ENCODE measurements at regions not wholly inside any gene's neighbourhood (a gene's known extent, or its start where the extent isn't known, plus 50 kb on each side); places are given as distances from the start of the nearest gene placed in this dataset.

DNA sequence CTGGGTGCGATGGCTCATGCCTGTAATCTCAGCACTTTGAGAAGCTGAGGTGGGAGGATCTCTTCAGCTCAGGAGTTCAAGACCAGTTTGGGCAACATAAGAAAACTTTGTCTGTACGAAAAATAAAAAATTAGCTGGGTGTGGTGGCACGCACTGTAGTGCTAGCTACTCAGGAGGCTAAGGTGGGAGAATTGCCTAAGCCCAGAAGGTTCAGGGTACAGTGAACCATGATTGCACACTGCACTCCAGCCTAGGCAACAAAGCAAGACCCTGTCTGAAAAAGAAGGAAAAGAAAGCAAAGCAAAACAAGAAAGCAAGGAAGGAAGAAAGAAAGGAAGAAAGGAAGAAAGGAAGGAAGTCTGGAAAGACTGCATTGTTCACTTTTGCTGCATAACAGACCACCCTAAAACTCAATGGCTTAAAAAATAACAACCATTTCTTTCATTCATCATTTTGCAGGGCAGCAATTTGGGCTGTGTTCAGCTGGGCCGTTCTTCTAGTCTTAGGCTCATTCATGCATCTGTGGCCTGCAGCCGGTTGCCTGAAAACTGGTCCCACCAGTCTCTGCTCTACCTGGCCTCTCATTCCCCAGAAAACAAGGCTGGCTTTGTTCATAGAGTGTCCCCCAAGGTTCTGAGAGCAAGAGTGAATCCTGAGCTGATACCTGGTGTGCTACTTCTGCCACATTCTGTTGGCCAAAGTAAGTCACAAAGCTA, 82.4 kb upstream of the MIER3 start:
- H3K9ac ChIP-seq (ENCODE audit: low read length in 3 of 3) = no peak overlapping the region
- no peaks in the 10 kb centered on the region for H3K4me1 ChIP-seq (ENCODE audit: control insufficient read depth in 2 of 3, insufficient read depth in 2 of 3, low read depth in 1 of 3, low read length in 3 of 3)
- DNase-seq = no peak
- no peaks in the 10 kb centered on the region for H3K36me3 ChIP-seq (ENCODE audit: control insufficient read depth in 2 of 3, insufficient read depth in 3 of 3, low read length in 3 of 3)
- no peak overlapping the region for H3K27ac ChIP-seq (ENCODE audit: low read depth in 2 of 2, low read length in 2 of 2)
- no peaks in the 10 kb centered on the region for H3K9me3 ChIP-seq (ENCODE audit: control insufficient read depth in 2 of 3, insufficient read depth in 1 of 3, low read length in 3 of 3)
- TF ChIP-seq CTCF (IDR thresholded peaks at IDR 0.05; ENCODE audit: borderline replicate concordance, extremely low read depth, insufficient read depth) = no peak
- no peak for FAIRE-seq
- no peak overlapping the region for H3K4me3 ChIP-seq (ENCODE audit: low read length in 3 of 3)
- no peaks in the 10 kb centered on the region for H3K27me3 ChIP-seq (ENCODE audit: control insufficient read depth, insufficient read depth, low read length)
- intact Hi-C loops (cut with DNase I) = no loop called here

GRCh38 chr5:57035955-57036354, 84.0 kb upstream of the MIER3 start:
- FAIRE-seq (no peak), DNase-seq (no peak)
- H3K27me3 ChIP-seq (ENCODE audit: control insufficient read depth, insufficient read depth, low read length) = no peaks in the 10 kb centered on the region
- no peaks in the 10 kb centered on the region for H3K36me3 ChIP-seq (ENCODE audit: control insufficient read depth in 2 of 3, insufficient read depth in 3 of 3, low read length in 3 of 3)
- H3K9me3 ChIP-seq (ENCODE audit: control insufficient read depth in 2 of 3, insufficient read depth in 1 of 3, low read length in 3 of 3) = no peaks in the 10 kb centered on the region
- intact Hi-C loops (cut with DNase I) = no loop called here
- H3K27ac ChIP-seq (ENCODE audit: low read depth in 2 of 2, low read length in 2 of 2) = no peak overlapping the region
- no peak for TF ChIP-seq CTCF (IDR thresholded peaks at IDR 0.05; ENCODE audit: borderline replicate concordance, extremely low read depth, insufficient read depth)
- H3K4me3 ChIP-seq (ENCODE audit: low read length in 3 of 3) = no peak overlapping the region
- H3K9ac ChIP-seq (ENCODE audit: low read length in 3 of 3) = no peak overlapping the region
- no peaks in the 10 kb centered on the region for H3K4me1 ChIP-seq (ENCODE audit: control insufficient read depth in 2 of 3, insufficient read depth in 2 of 3, low read depth in 1 of 3, low read length in 3 of 3)

DNA sequence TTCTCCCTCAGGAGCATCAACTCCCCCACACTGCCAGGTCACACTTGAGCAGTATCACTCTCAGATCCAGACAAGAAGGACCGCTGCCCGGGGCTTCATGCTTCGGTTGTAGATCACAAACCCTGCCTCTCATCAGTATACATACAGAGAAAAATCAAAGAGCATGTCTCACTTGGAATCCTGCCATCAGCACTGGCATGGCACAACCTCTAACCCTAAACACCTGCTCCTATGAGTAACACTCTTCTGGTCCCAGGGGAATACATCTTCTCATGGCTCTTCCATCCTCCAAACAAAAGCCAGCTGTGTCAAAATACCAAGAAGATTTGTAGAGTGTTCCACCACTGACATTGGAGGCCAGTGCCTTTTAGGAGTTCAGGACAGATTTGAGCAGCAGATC, 84.8 kb upstream of the MIER3 start:
- Histone ChIP-seq H3K36me3 (ENCODE audit: control insufficient read depth in 2 of 3, insufficient read depth in 3 of 3, low read length in 3 of 3) (no peaks in the 10 kb centered on the region), H3K9ac (ENCODE audit: low read length in 3 of 3) (no peak overlapping the region), H3K4me3 (ENCODE audit: low read length in 3 of 3) (no peak overlapping the region), H3K9me3 (ENCODE audit: control insufficient read depth in 2 of 3, insufficient read depth in 1 of 3, low read length in 3 of 3) (no peaks in the 10 kb centered on the region), H3K27ac (ENCODE audit: low read depth in 2 of 2, low read length in 2 of 2) (no peak overlapping the region), H3K27me3 (ENCODE audit: control insufficient read depth, insufficient read depth, low read length) (no peaks in the 10 kb centered on the region), H3K4me1 (ENCODE audit: control insufficient read depth in 2 of 3, insufficient read depth in 2 of 3, low read depth in 1 of 3, low read length in 3 of 3) (no peaks in the 10 kb centered on the region)
- TF ChIP-seq CTCF (IDR thresholded peaks at IDR 0.05; ENCODE audit: borderline replicate concordance, extremely low read depth, insufficient read depth) = no peak
- DNase-seq = peak in 3 of 5 donors; percentile 15 to 26 (median 22)
- no peak for FAIRE-seq
- intact Hi-C loops (cut with DNase I) = no loop called here

GRCh38 chr5:57037355-57037754, 85.4 kb upstream of the MIER3 start:
- FAIRE-seq = no peak
- H3K27ac ChIP-seq (ENCODE audit: low read depth in 2 of 2, low read length in 2 of 2) = no peak overlapping the region
- H3K27me3 ChIP-seq (ENCODE audit: control insufficient read depth, insufficient read depth, low read length) = no peaks in the 10 kb centered on the region
- H3K4me3 ChIP-seq (ENCODE audit: low read length in 3 of 3) = no peak overlapping the region
- no peaks in the 10 kb centered on the region for H3K9me3 ChIP-seq (ENCODE audit: control insufficient read depth in 2 of 3, insufficient read depth in 1 of 3, low read length in 3 of 3)
- no peak overlapping the region for H3K9ac ChIP-seq (ENCODE audit: low read length in 3 of 3)
- TF ChIP-seq CTCF (IDR thresholded peaks at IDR 0.05; ENCODE audit: borderline replicate concordance, extremely low read depth, insufficient read depth) = no peak
- DNase-seq = no peak
- H3K4me1 ChIP-seq (ENCODE audit: control insufficient read depth in 2 of 3, insufficient read depth in 2 of 3, low read depth in 1 of 3, low read length in 3 of 3) = no peaks in the 10 kb centered on the region
- intact Hi-C loops (cut with DNase I) = no loop called here
- no peaks in the 10 kb centered on the region for H3K36me3 ChIP-seq (ENCODE audit: control insufficient read depth in 2 of 3, insufficient read depth in 3 of 3, low read length in 3 of 3)
